H9 (cell line): ENCODE measurements at regions not wholly inside any gene's neighbourhood (a gene's known extent, or its start where the extent isn't known, plus 50 kb on each side); places are given as distances from the start of the nearest gene placed in this dataset.

Experiments
- DNase-seq: peaks from one replicate; pipeline ENCODE4 v3.0.0-alpha.2; 2017
- H2AFZ ChIP-seq: one replicate; pipeline ENCODE4 v1.6.1; 2013; ENCODE audit warnings: mild to moderate bottlenecking, low read length, control low read depth, moderate library complexity
- H2AK5ac ChIP-seq: 2 replicates; pipeline ENCODE4 v1.6.1; 2013; ENCODE audit warnings: low read length, control low read depth, mixed read lengths; ENCODE audit not compliant: insufficient read length
- H2BK120ac ChIP-seq: one replicate; pipeline ENCODE4 v1.6.1; 2013; ENCODE audit warnings: low read depth, mild to moderate bottlenecking, low read length, control low read depth, inconsistent platforms; ENCODE audit not compliant: poor library complexity, severe bottlenecking
- H2BK12ac ChIP-seq: 2 replicates; pipeline ENCODE4 v1.6.1; 2013; ENCODE audit warnings: low read length, control low read depth, mixed read lengths, low read depth; ENCODE audit not compliant: insufficient read length
- H2BK15ac ChIP-seq: 2 replicates; pipeline ENCODE4 v1.6.1; 2013; ENCODE audit warnings: low read depth, low read length, control low read depth
- H2BK20ac ChIP-seq: one replicate; pipeline ENCODE4 v1.6.1; 2013; ENCODE audit warnings: low read depth, mild to moderate bottlenecking, low read length, control low read depth, inconsistent platforms; ENCODE audit not compliant: poor library complexity, severe bottlenecking
- H2BK5ac ChIP-seq: 2 replicates; pipeline ENCODE4 v1.6.1; 2013; ENCODE audit warnings: low read length, control low read depth, mixed read lengths; ENCODE audit not compliant: insufficient read length
- H3K14ac ChIP-seq: 2 replicates; pipeline ENCODE4 v1.6.1; 2013; ENCODE audit warnings: low read length, control low read depth; ENCODE audit not compliant: insufficient read depth
- H3K18ac ChIP-seq: 2 replicates; pipeline ENCODE4 v1.6.1; 2013; ENCODE audit warnings: low read depth, mild to moderate bottlenecking, mixed read lengths, low read length, control low read depth; ENCODE audit not compliant: insufficient read length
- H3K23ac ChIP-seq: 2 replicates; pipeline ENCODE4 v1.6.1; 2013; ENCODE audit warnings: low read length, control low read depth, mixed read lengths, low read depth; ENCODE audit not compliant: insufficient read length
- H3K23me2 ChIP-seq: 2 replicates; pipeline ENCODE4 v1.6.1; 2013; ENCODE audit warnings: low read depth, mild to moderate bottlenecking, mixed read lengths, low read length, control low read depth; ENCODE audit not compliant: insufficient read length, poor library complexity, severe bottlenecking
- H3K27ac ChIP-seq: 2 replicates; pipeline ENCODE4 v1.5.1; 2013; ENCODE audit warnings: low read length, control low read depth, mixed read lengths, low read depth; ENCODE audit not compliant: insufficient read length
- H3K27me3 ChIP-seq: 2 replicates; pipeline ENCODE4 v1.6.1; 2013; ENCODE audit warnings: low read length, control low read depth, inconsistent platforms; ENCODE audit not compliant: insufficient read depth
- H3K4ac ChIP-seq: 2 replicates; pipeline ENCODE4 v1.6.1; 2013; ENCODE audit warnings: low read depth, mild to moderate bottlenecking, control low read depth, inconsistent platforms, low read length, moderate library complexity
- H3K4me1 ChIP-seq: 2 replicates; pipeline ENCODE4 v1.6.1; 2013; ENCODE audit warnings: low read length, control low read depth, inconsistent platforms; ENCODE audit not compliant: insufficient read depth
- H3K4me2 ChIP-seq: 2 replicates; pipeline ENCODE4 v1.6.1; 2013; ENCODE audit warnings: low read length, control low read depth, mixed read lengths; ENCODE audit not compliant: insufficient read length, insufficient read depth
- H3K56ac ChIP-seq: 2 replicates; pipeline ENCODE4 v1.6.1; 2013; ENCODE audit warnings: low read depth, mild to moderate bottlenecking, mixed read lengths, low read length, control low read depth; ENCODE audit not compliant: insufficient read length
- H3K79me1 ChIP-seq: 2 replicates; pipeline ENCODE4 v1.6.1; 2013; ENCODE audit warnings: low read depth, mild to moderate bottlenecking, moderate library complexity, low read length, control low read depth, inconsistent platforms; ENCODE audit not compliant: insufficient read depth, poor library complexity, severe bottlenecking
- H3K79me2 ChIP-seq: 2 replicates; pipeline ENCODE4 v1.6.1; 2013; ENCODE audit warnings: low read length, control low read depth, inconsistent platforms; ENCODE audit not compliant: insufficient read depth
- H3K9ac ChIP-seq: 2 replicates; pipeline ENCODE4 v1.6.1; 2013; ENCODE audit warnings: low read length, control low read depth, mixed read lengths; ENCODE audit not compliant: insufficient read length; ENCODE audit errors: extremely low read depth
- H3K9me3 ChIP-seq: one replicate; pipeline ENCODE4 v1.6.1; 2013; ENCODE audit warnings: low read depth, low read length, inconsistent platforms; ENCODE audit not compliant: control insufficient read depth
- H3T11ph ChIP-seq: one replicate; pipeline ENCODE4 v1.6.1; 2013; ENCODE audit warnings: mild to moderate bottlenecking, low read length, control low read depth, inconsistent platforms
- H4K20me1 ChIP-seq: one replicate; pipeline ENCODE4 v1.6.1; 2013; ENCODE audit not compliant: control insufficient read depth, insufficient read length, insufficient read depth
- H4K5ac ChIP-seq: 2 replicates; pipeline ENCODE4 v1.6.1; 2013; ENCODE audit warnings: low read depth, mild to moderate bottlenecking, mixed read lengths, low read length, control low read depth; ENCODE audit not compliant: insufficient read length
- H4K8ac ChIP-seq: replicated peaks from 2 replicates; pipeline ENCODE4 v1.6.1; 2013; ENCODE audit warnings: low read length, control low read depth, mixed read lengths, low read depth; ENCODE audit not compliant: insufficient read length
- H4K91ac ChIP-seq: 2 replicates; pipeline ENCODE4 v1.6.1; 2013; ENCODE audit warnings: low read depth, mild to moderate bottlenecking, moderate library complexity, mixed read lengths, low read length, control low read depth; ENCODE audit not compliant: insufficient read length
- H3K27ac Mint-ChIP-seq, 3 experiments: 2 replicates in 2 of 3; 3 replicates in 1 of 3; pipeline ENCODE4 v1.8.0; 2020 to 2021; ENCODE audit warnings: mixed read lengths in 3 of 3, mild to moderate bottlenecking in 1 of 3, moderate library complexity in 1 of 3
- H3K27me3 Mint-ChIP-seq: 2 replicates; pipeline ENCODE4 v1.8.0; 2021; ENCODE audit warnings: low read depth, mild to moderate bottlenecking, moderate library complexity, mixed read lengths
- H3K36me3 Mint-ChIP-seq, 3 experiments: 2 replicates in 2 of 3; 3 replicates in 1 of 3; pipeline ENCODE4 v1.8.0; 2020 to 2021; ENCODE audit warnings: low read depth in 3 of 3, mixed read lengths in 3 of 3; ENCODE audit not compliant: insufficient read depth in 1 of 3
- H3K4me1 Mint-ChIP-seq, 2 experiments: 2 replicates each; pipeline ENCODE4 v1.8.0; 2020; ENCODE audit warnings: mixed read lengths in 2 of 2
- H3K4me3 Mint-ChIP-seq, 2 experiments: 2 replicates in 1 of 2; 3 replicates in 1 of 2; pipeline ENCODE4 v1.8.0; 2020 to 2021; ENCODE audit warnings: mild to moderate bottlenecking in 2 of 2, mixed read lengths in 2 of 2, moderate library complexity in 1 of 2
- H3K9me3 Mint-ChIP-seq, 2 experiments: 2 replicates in 1 of 2; 3 replicates in 1 of 2; pipeline ENCODE4 v1.8.0; 2020; ENCODE audit warnings: mild to moderate bottlenecking in 2 of 2, mixed read lengths in 2 of 2, moderate library complexity in 1 of 2
- WGBS: extraction: QIAGEN DNeasy Blood & Tissue Kit; methylation state at CpG from one replicate; pipeline ENCODE4 v1.1.7; 2013; ENCODE audit warnings: missing lambda C conversion rate, low lambda C conversion rate, mixed read lengths; ENCODE audit not compliant: insufficient read length; ENCODE audit errors: extremely low coverage; 5-methylcytosine and 5-hydroxymethylcytosine counted together
- TF ChIP-seq, protein P1 (sequence below): fragments of 200-600 bp; sonication (generic); conservative IDR thresholded peaks from 3 replicates; pipeline ENCODE4 v1.8.0; 2021; ENCODE audit warnings: antibody characterized with exemption, mild to moderate bottlenecking

- no peak overlapping the region for H2AK5ac ChIP-seq
- H3K14ac ChIP-seq = no peak overlapping the region
- H3K4ac ChIP-seq = no peak overlapping the region
- H3K27ac ChIP-seq = no peak overlapping the region
- H2BK12ac ChIP-seq = no peak overlapping the region
- H3K27me3 ChIP-seq = no peaks in the 10 kb centered on the region
- H2BK20ac ChIP-seq = no peak overlapping the region
- no peaks in the 10 kb centered on the region for H3K79me2 ChIP-seq
- no peak overlapping the region for H2BK5ac ChIP-seq
- no peak overlapping the region for H3K9ac ChIP-seq
- H3K23me2 ChIP-seq = no peaks in the 10 kb centered on the region
- no peaks in the 10 kb centered on the region for H4K20me1 ChIP-seq
- no peak overlapping the region for H3K18ac ChIP-seq
- peaks cover 2% of the 10 kb centered on the region; the same call in 1 of the 2 replicates for H3K4me1 ChIP-seq
- H3T11ph ChIP-seq = no peak overlapping the region
- Mint-ChIP-seq H3K27me3 (no peaks in the 10 kb centered on the region), H3K36me3 (no peaks in the 10 kb centered on the region; a peak in 2 of 7 replicates), H3K27ac (no peak overlapping the region), H3K4me3 (no peak overlapping the region), H3K4me1 (peaks cover 0 to 7% of the 10 kb centered on the region in 2 experiments; a peak in 1 of 4 replicates), H3K9me3 (peaks cover 0 to 2% of the 10 kb centered on the region in 2 experiments; a peak in 1 of 5 replicates)
- no peak overlapping the region for H2BK15ac ChIP-seq
- H4K91ac ChIP-seq = no peak overlapping the region
- H4K5ac ChIP-seq = no peak overlapping the region
- no peak overlapping the region for H3K56ac ChIP-seq
- no peak for DNase-seq
- TF ChIP-seq, protein P1, sequence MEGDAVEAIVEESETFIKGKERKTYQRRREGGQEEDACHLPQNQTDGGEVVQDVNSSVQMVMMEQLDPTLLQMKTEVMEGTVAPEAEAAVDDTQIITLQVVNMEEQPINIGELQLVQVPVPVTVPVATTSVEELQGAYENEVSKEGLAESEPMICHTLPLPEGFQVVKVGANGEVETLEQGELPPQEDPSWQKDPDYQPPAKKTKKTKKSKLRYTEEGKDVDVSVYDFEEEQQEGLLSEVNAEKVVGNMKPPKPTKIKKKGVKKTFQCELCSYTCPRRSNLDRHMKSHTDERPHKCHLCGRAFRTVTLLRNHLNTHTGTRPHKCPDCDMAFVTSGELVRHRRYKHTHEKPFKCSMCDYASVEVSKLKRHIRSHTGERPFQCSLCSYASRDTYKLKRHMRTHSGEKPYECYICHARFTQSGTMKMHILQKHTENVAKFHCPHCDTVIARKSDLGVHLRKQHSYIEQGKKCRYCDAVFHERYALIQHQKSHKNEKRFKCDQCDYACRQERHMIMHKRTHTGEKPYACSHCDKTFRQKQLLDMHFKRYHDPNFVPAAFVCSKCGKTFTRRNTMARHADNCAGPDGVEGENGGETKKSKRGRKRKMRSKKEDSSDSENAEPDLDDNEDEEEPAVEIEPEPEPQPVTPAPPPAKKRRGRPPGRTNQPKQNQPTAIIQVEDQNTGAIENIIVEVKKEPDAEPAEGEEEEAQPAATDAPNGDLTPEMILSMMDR = no peak
- no peak overlapping the region for H2BK120ac ChIP-seq
- WGBS = no CpG with 5 or more reads among the region's 2 CpGs
- H4K8ac ChIP-seq = no peak overlapping the region
- no peaks in the 10 kb centered on the region for H3K79me1 ChIP-seq
- no peak overlapping the region for H3K4me2 ChIP-seq
- no peaks in the 10 kb centered on the region for H3K9me3 ChIP-seq
- H3K23ac ChIP-seq = no peak overlapping the region
- H2AFZ ChIP-seq = no peak overlapping the region
These were observed 145.1 kb upstream of the TGFBR2 start for GRCh38 chr3:30461311-30461710.
